MM.1S (cell line): ENCODE measurements at regions not wholly inside any gene's neighbourhood (a gene's known extent, or its start where the extent isn't known, plus 50 kb on each side); places are given as distances from the start of the nearest gene placed in this dataset.

Experiments used
- DNase-seq: peaks from one replicate; pipeline ENCODE4 v3.0.0-alpha.2; 2015
- H2AFZ ChIP-seq: fragments of 300-600 bp; sonication (generic); 2 replicates; pipeline ENCODE4 v1.6.0; 2016; ENCODE audit warnings: antibody characterized with exemption, low read length
- H3F3A ChIP-seq: fragments of 300-600 bp; sonication (generic); 2 replicates; pipeline ENCODE4 v1.6.1; 2016; ENCODE audit warnings: mild to moderate bottlenecking, antibody characterized with exemption, low read length, moderate library complexity, mixed read lengths; ENCODE audit not compliant: insufficient read depth
- H3K27ac ChIP-seq: fragments of 300-600 bp; sonication (generic); 2 replicates; pipeline ENCODE4 v1.5.1; 2016; ENCODE audit warnings: mild to moderate bottlenecking, low read length
- H3K27me3 ChIP-seq: fragments of 300-600 bp; sonication (generic); replicated peaks from 2 replicates; pipeline ENCODE4 v1.6.0; 2016; ENCODE audit warnings: low read length; ENCODE audit not compliant: insufficient read depth
- H3K36me3 ChIP-seq: fragments of 300-600 bp; sonication (generic); replicated peaks from 2 replicates; pipeline ENCODE4 v1.6.1; 2016; ENCODE audit warnings: mild to moderate bottlenecking, low read length, mixed read lengths; ENCODE audit not compliant: insufficient read depth
- H3K4me1 ChIP-seq: fragments of 300-600 bp; sonication (generic); 2 replicates; pipeline ENCODE4 v1.6.1; 2016; ENCODE audit warnings: low read length, mixed read lengths
- H3K4me2 ChIP-seq: fragments of 300-600 bp; sonication (generic); 2 replicates; pipeline ENCODE4 v1.6.0; 2016; ENCODE audit warnings: low read depth, low read length
- H3K4me3 ChIP-seq: fragments of 300-600 bp; sonication (generic); 2 replicates; pipeline ENCODE4 v1.5.1; 2016; ENCODE audit warnings: low read length, mixed read lengths
- H3K79me2 ChIP-seq: fragments of 300-600 bp; sonication (generic); 2 replicates; pipeline ENCODE4 v1.6.1; 2016; ENCODE audit warnings: mixed run types, low read length, mixed read lengths
- H3K9ac ChIP-seq: fragments of 300-600 bp; sonication (generic); 2 replicates; pipeline ENCODE4 v1.6.1; 2016; ENCODE audit warnings: low read length, mixed read lengths
- H3K9me2 ChIP-seq: fragments of 300-600 bp; sonication (generic); replicated peaks from 2 replicates; pipeline ENCODE4 v1.6.1; 2016; ENCODE audit warnings: mild to moderate bottlenecking, low read length, mixed read lengths; ENCODE audit not compliant: insufficient read depth
- H3K9me3 ChIP-seq: fragments of 300-600 bp; sonication (generic); replicated peaks from 2 replicates; pipeline ENCODE4 v1.6.1; 2016; ENCODE audit warnings: mild to moderate bottlenecking, low read length, mixed read lengths; ENCODE audit not compliant: insufficient read depth
- H4K20me1 ChIP-seq: fragments of 300-600 bp; sonication (generic); 2 replicates; pipeline ENCODE4 v1.6.1; 2016; ENCODE audit warnings: mild to moderate bottlenecking, low read length, moderate library complexity, mixed read lengths; ENCODE audit not compliant: insufficient read depth
- EZH2 ChIP-seq: fragments of 300-600 bp; sonication (generic); optimal IDR thresholded peaks from 2 replicates; pipeline ENCODE3; 2017; ENCODE audit warnings: low read depth, mild to moderate bottlenecking, antibody characterized with exemption, low read length, mixed read lengths
- EZH2phosphoT487 ChIP-seq: fragments of 300-600 bp; sonication (generic); IDR thresholded peaks from 2 replicates; pipeline ENCODE4 v1.6.1; 2018; ENCODE audit warnings: antibody characterized with exemption, low read length
- TF ChIP-seq, protein P1 (sequence below): fragments of 300-600 bp; sonication (generic); IDR thresholded peaks from 2 replicates; pipeline ENCODE4 v1.5.1; 2016; ENCODE audit warnings: antibody characterized with exemption, low read length, mixed read lengths

GRCh38 chr1:214901718-214902117 is 180.8 kb upstream of the KCNK2 start:
- H3K27ac ChIP-seq = no peak overlapping the region
- no peak for DNase-seq
- H3K79me2 ChIP-seq = no peaks in the 10 kb centered on the region
- H3K27me3 ChIP-seq = no peaks in the 10 kb centered on the region
- H3K9ac ChIP-seq = no peak overlapping the region
- H4K20me1 ChIP-seq = no peaks in the 10 kb centered on the region
- no peak overlapping the region for H2AFZ ChIP-seq
- no peak overlapping the region for H3K4me3 ChIP-seq
- H3K4me1 ChIP-seq = no peaks in the 10 kb centered on the region
- H3K36me3 ChIP-seq = no peaks in the 10 kb centered on the region
- no peaks in the 10 kb centered on the region for H3K9me2 ChIP-seq
- H3K4me2 ChIP-seq = no peak overlapping the region
- H3F3A ChIP-seq = no peaks in the 10 kb centered on the region
- no peaks in the 10 kb centered on the region for H3K9me3 ChIP-seq
- TF ChIP-seq, protein P1, sequence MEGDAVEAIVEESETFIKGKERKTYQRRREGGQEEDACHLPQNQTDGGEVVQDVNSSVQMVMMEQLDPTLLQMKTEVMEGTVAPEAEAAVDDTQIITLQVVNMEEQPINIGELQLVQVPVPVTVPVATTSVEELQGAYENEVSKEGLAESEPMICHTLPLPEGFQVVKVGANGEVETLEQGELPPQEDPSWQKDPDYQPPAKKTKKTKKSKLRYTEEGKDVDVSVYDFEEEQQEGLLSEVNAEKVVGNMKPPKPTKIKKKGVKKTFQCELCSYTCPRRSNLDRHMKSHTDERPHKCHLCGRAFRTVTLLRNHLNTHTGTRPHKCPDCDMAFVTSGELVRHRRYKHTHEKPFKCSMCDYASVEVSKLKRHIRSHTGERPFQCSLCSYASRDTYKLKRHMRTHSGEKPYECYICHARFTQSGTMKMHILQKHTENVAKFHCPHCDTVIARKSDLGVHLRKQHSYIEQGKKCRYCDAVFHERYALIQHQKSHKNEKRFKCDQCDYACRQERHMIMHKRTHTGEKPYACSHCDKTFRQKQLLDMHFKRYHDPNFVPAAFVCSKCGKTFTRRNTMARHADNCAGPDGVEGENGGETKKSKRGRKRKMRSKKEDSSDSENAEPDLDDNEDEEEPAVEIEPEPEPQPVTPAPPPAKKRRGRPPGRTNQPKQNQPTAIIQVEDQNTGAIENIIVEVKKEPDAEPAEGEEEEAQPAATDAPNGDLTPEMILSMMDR = no peak
- TF ChIP-seq EZH2 (no peak), EZH2phosphoT487 (no peak)

GRCh38 chr1:214902636-214903320 is 179.8 kb upstream of the KCNK2 start:
- Histone ChIP-seq H3K9ac (no peak overlapping the region), H3K9me2 (no peaks in the 10 kb centered on the region), H3K9me3 (no peaks in the 10 kb centered on the region), H3F3A (no peaks in the 10 kb centered on the region), H3K27me3 (no peaks in the 10 kb centered on the region), H3K79me2 (no peaks in the 10 kb centered on the region), H2AFZ (no peak overlapping the region), H3K4me1 (no peaks in the 10 kb centered on the region), H4K20me1 (no peaks in the 10 kb centered on the region), H3K36me3 (no peaks in the 10 kb centered on the region), H3K4me2 (no peak overlapping the region), H3K27ac (no peak overlapping the region), H3K4me3 (no peak overlapping the region)
- DNase-seq = no peak
- TF ChIP-seq, protein P1 = no peak
- TF ChIP-seq EZH2 (no peak), EZH2phosphoT487 (no peak)

DNA sequence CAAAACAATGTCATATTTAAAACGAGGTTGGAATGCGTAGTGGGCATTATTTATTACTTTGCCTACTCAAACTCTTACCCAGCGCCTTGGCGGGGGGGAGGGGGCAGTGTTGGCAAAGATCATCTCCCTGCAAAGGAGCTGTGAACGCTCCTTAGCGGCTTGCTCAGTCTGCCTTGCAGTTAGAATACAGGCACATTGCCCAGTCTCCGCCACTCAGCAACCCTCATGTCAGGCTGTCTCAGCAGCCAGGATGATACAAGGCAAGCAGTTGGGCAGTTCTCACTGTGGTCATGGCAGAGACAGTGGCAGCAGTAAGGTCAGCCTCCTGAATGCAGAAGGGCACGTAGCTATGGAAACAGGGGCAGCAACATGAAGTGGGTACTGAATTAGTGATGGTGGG is 170.4 kb upstream of the KCNK2 start:
- no peaks in the 10 kb centered on the region for H3K79me2 ChIP-seq
- H3K9me3 ChIP-seq = no peaks in the 10 kb centered on the region
- no peak for DNase-seq
- H3K27ac ChIP-seq = no peak overlapping the region
- H3K4me3 ChIP-seq = no peak overlapping the region
- H4K20me1 ChIP-seq = no peaks in the 10 kb centered on the region
- H3K9me2 ChIP-seq = no peaks in the 10 kb centered on the region
- H3K9ac ChIP-seq = no peak overlapping the region
- no peaks in the 10 kb centered on the region for H3F3A ChIP-seq
- no peak overlapping the region for H3K4me2 ChIP-seq
- H2AFZ ChIP-seq = no peak overlapping the region
- H3K27me3 ChIP-seq = no peaks in the 10 kb centered on the region
- TF ChIP-seq, protein P1 = no peak
- no peak for TF ChIP-seq EZH2
- no peak for TF ChIP-seq EZH2phosphoT487
- no peaks in the 10 kb centered on the region for H3K36me3 ChIP-seq
- no peaks in the 10 kb centered on the region for H3K4me1 ChIP-seq
